ENCODE measurements at regions not wholly inside any gene's neighbourhood (a gene's known extent, or its start where the extent isn't known, plus 50 kb on each side); places are given as distances from the start of the nearest gene placed in this dataset.

DNA sequence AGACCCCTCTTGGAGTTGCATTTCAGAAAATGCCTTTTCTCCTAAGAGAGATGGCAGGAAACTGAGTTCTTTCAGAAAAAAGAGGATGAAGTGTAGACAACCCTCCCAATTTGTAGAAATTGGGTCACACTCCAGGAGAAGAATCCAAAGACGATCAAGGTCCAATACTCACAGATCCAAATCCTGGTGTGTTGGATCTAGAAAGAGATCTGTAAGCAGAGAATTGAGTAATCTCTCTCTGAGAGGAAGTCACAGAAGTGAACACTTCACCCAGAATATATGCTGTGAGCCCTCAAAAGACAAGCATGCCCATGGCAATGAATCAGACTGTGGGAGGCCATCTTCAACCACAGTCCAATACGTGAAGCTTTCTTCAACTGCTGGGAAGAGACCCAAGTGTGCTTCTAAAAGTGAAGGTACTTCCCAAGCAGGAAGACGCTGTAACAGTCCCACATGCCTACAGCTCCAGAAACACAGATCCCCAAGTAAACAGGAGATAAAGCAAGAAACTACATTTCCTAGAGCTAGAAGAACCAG, 182.7 kb downstream of the SMC2 start:
- H3K27me3 ChIP-seq (ENCODE audit: insufficient read depth, low read length) = no peaks in the 10 kb centered on the region
- H3K4me3 ChIP-seq (ENCODE audit: low read depth, low read length, poor library complexity, severe bottlenecking) = no peak overlapping the region
- H3K9ac ChIP-seq (ENCODE audit: low read length) = no peak overlapping the region
- TF ChIP-seq, protein P1, sequence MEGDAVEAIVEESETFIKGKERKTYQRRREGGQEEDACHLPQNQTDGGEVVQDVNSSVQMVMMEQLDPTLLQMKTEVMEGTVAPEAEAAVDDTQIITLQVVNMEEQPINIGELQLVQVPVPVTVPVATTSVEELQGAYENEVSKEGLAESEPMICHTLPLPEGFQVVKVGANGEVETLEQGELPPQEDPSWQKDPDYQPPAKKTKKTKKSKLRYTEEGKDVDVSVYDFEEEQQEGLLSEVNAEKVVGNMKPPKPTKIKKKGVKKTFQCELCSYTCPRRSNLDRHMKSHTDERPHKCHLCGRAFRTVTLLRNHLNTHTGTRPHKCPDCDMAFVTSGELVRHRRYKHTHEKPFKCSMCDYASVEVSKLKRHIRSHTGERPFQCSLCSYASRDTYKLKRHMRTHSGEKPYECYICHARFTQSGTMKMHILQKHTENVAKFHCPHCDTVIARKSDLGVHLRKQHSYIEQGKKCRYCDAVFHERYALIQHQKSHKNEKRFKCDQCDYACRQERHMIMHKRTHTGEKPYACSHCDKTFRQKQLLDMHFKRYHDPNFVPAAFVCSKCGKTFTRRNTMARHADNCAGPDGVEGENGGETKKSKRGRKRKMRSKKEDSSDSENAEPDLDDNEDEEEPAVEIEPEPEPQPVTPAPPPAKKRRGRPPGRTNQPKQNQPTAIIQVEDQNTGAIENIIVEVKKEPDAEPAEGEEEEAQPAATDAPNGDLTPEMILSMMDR (IDR thresholded peaks at IDR 0.05; ENCODE audit: low read length) = no peak
- TF ChIP-seq EZH2 (IDR thresholded peaks at IDR 0.05; ENCODE audit: borderline replicate concordance, low read length) = no peak
- no peaks in the 10 kb centered on the region for H4K20me1 ChIP-seq (ENCODE audit: insufficient read depth, low read length)
- no peak overlapping the region for H2AFZ ChIP-seq (ENCODE audit: low read length)
- no peaks in the 10 kb centered on the region for H3K79me2 ChIP-seq (ENCODE audit: insufficient read depth, low read length)
- H3F3A ChIP-seq (ENCODE audit: insufficient read depth, low read length) = no peaks in the 10 kb centered on the region
- H3K36me3 ChIP-seq (ENCODE audit: insufficient read depth, low read length) = no peaks in the 10 kb centered on the region
- no peaks in the 10 kb centered on the region for H3K4me1 ChIP-seq (ENCODE audit: insufficient read depth, low read length, severe bottlenecking)
- H3K27ac ChIP-seq (ENCODE audit: low read depth, low read length, poor library complexity, severe bottlenecking) = no peak overlapping the region
- no peaks in the 10 kb centered on the region for H3K9me3 ChIP-seq (ENCODE audit: low read length)
- no peaks in the 10 kb centered on the region for H3K9me2 ChIP-seq (ENCODE audit: low read depth, low read length)
- no peak overlapping the region for H3K4me2 ChIP-seq (ENCODE audit: low read length)

GRCh38 chr9:104278929-104279496, 184.9 kb downstream of the SMC2 start:
- Histone ChIP-seq H3K36me3 (ENCODE audit: insufficient read depth, low read length) (no peaks in the 10 kb centered on the region), H3K9me2 (ENCODE audit: low read depth, low read length) (no peaks in the 10 kb centered on the region), H3K27ac (ENCODE audit: low read depth, low read length, poor library complexity, severe bottlenecking) (no peak overlapping the region), H3K27me3 (ENCODE audit: insufficient read depth, low read length) (no peaks in the 10 kb centered on the region), H2AFZ (ENCODE audit: low read length) (no peak overlapping the region), H3K4me1 (ENCODE audit: insufficient read depth, low read length, severe bottlenecking) (no peaks in the 10 kb centered on the region), H3K9ac (ENCODE audit: low read length) (no peak overlapping the region), H3K4me3 (ENCODE audit: low read depth, low read length, poor library complexity, severe bottlenecking) (no peak overlapping the region), H4K20me1 (ENCODE audit: insufficient read depth, low read length) (no peaks in the 10 kb centered on the region), H3K4me2 (ENCODE audit: low read length) (no peak overlapping the region), H3F3A (ENCODE audit: insufficient read depth, low read length) (no peaks in the 10 kb centered on the region), H3K79me2 (ENCODE audit: insufficient read depth, low read length) (no peaks in the 10 kb centered on the region), H3K9me3 (ENCODE audit: low read length) (no peaks in the 10 kb centered on the region)
- TF ChIP-seq EZH2 (IDR thresholded peaks at IDR 0.05; ENCODE audit: borderline replicate concordance, low read length) = no peak
- TF ChIP-seq, protein P1 (IDR thresholded peaks at IDR 0.05; ENCODE audit: low read length) = no peak

DNA sequence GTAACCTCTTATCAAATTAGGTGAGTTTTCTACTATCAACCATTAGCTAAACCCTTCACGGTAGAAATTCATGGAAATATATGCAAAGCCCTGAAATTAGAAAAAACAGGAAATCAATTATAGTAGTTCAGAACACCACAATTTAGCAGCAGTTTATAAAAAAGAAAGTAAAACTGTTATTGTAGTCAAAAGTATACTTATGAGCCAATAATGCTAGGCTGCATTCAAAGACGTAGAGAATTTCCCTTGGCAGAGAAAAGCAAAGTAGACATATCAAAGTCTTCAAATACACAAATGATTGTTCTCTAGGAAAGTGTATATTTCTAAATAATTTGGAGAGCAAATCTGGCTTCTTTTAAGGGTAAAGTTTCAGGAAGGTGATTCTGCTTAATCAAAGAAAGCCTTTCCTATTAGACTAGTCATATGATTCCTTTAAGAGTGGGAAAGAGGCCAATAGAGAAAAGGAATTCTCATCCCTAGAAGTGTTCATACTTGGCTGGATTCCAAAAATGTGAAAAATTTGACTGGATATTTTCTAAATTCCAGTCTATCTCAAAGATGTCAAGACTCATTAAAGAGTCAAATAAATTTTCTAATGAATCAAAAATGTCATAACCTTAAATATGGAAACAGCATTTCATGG, 185.5 kb downstream of the SMC2 start:
- H3K4me3 ChIP-seq (ENCODE audit: low read depth, low read length, poor library complexity, severe bottlenecking) = no peak overlapping the region
- H3K9ac ChIP-seq (ENCODE audit: low read length) = no peak overlapping the region
- no peak overlapping the region for H2AFZ ChIP-seq (ENCODE audit: low read length)
- H4K20me1 ChIP-seq (ENCODE audit: insufficient read depth, low read length) = no peaks in the 10 kb centered on the region
- H3K27ac ChIP-seq (ENCODE audit: low read depth, low read length, poor library complexity, severe bottlenecking) = no peak overlapping the region
- H3F3A ChIP-seq (ENCODE audit: insufficient read depth, low read length) = no peaks in the 10 kb centered on the region
- no peak overlapping the region for H3K4me2 ChIP-seq (ENCODE audit: low read length)
- no peaks in the 10 kb centered on the region for H3K4me1 ChIP-seq (ENCODE audit: insufficient read depth, low read length, severe bottlenecking)
- H3K9me2 ChIP-seq (ENCODE audit: low read depth, low read length) = no peaks in the 10 kb centered on the region
- no peaks in the 10 kb centered on the region for H3K27me3 ChIP-seq (ENCODE audit: insufficient read depth, low read length)
- no peaks in the 10 kb centered on the region for H3K36me3 ChIP-seq (ENCODE audit: insufficient read depth, low read length)
- no peak for TF ChIP-seq EZH2 (IDR thresholded peaks at IDR 0.05; ENCODE audit: borderline replicate concordance, low read length)
- TF ChIP-seq, protein P1 (IDR thresholded peaks at IDR 0.05; ENCODE audit: low read length) = no peak
- H3K79me2 ChIP-seq (ENCODE audit: insufficient read depth, low read length) = no peaks in the 10 kb centered on the region
- H3K9me3 ChIP-seq (ENCODE audit: low read length) = no peaks in the 10 kb centered on the region
